ENCODE measurements at regions not wholly inside any gene's neighbourhood (a gene's known extent, or its start where the extent isn't known, plus 50 kb on each side); places are given as distances from the start of the nearest gene placed in this dataset.

GRCh38 chr20:48159145-48160008, 374.1 kb upstream of the SULF2 start:
- Mint-ChIP-seq H3K4me3 (ENCODE audit: low read depth) (no peak overlapping the region), H3K27ac (no peak overlapping the region), H3K4me1 (ENCODE audit: low read depth) (no peaks in the 10 kb centered on the region), H3K36me3 (ENCODE audit: insufficient read depth) (no peaks in the 10 kb centered on the region), H3K9me3 (ENCODE audit: low read depth) (no peaks in the 10 kb centered on the region), H3K27me3 (peaks cover 4% of the 10 kb centered on the region)
- no peak for DNase-seq (ENCODE audit: low spot score, unreplicated experiment)
- no peak for TF ChIP-seq CTCF (IDR thresholded peaks at IDR 0.05; ENCODE audit: unreplicated experiment)

DNA sequence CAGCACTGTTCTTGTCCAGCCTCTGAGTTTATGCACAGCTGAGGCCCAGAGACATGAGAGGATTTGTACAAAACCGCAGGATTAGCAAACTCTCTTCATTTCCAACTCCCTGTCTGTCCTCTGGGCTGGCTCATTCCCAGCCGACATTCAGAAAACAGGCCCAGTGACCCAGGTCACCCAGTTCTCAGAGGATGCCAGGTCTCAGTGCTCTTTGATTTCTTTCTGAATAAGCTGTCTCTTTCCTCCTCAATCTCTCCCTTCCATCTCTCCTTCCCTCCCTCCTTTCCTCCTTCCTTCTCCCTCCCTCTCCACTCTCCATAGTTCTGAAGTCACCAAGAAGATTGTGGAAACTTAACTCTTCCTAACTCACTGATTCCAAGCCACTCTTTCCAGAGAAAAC, 372.7 kb upstream of the SULF2 start:
- no peak for TF ChIP-seq CTCF (IDR thresholded peaks at IDR 0.05; ENCODE audit: unreplicated experiment)
- Mint-ChIP-seq H3K9me3 (ENCODE audit: low read depth) (no peaks in the 10 kb centered on the region), H3K4me1 (ENCODE audit: low read depth) (no peaks in the 10 kb centered on the region), H3K27ac (no peak overlapping the region), H3K27me3 (peaks cover 5% of the 10 kb centered on the region), H3K4me3 (ENCODE audit: low read depth) (no peak overlapping the region), H3K36me3 (ENCODE audit: insufficient read depth) (no peaks in the 10 kb centered on the region)
- DNase-seq (ENCODE audit: low spot score, unreplicated experiment) = no peak

DNA sequence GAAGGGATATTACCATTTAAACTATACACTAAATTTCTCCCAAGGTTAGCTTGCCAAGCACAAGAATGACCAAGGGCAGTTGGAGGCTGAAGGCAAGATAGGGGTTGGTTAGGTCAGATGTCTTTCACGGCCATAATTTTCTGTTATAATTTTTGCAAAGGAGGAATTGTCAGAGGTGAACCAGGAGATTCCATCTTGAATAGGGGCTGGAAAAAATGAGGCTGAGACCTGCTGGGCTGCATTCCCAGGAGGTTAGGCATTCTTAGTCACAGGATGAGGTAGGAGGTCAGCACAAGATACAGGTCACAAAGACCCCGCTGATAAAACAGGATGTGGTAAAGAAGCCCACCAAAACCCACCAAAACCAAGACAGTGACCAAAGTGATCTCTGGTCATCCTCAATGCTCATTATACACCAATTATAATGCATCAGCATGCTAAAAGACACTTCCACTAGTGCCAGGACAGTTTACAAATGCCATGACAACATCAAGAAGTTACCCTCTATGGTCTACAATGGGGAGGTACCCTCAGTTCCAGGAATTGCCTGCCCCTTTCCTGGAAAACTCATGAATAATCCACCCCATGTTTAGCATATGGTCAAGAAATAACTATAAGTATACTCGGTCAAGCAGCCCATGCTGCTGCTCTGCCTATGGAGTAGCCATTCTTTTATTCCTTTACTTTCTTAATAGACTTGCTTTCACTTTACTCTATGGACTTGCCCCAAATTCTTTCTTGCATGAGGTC, 371.8 kb upstream of the SULF2 start:
- no peak for TF ChIP-seq CTCF (IDR thresholded peaks at IDR 0.05; ENCODE audit: unreplicated experiment)
- no peaks in the 10 kb centered on the region for H3K4me1 Mint-ChIP-seq (ENCODE audit: low read depth)
- H3K27ac Mint-ChIP-seq = no peak overlapping the region
- no peak for DNase-seq (ENCODE audit: low spot score, unreplicated experiment)
- no peaks in the 10 kb centered on the region for H3K9me3 Mint-ChIP-seq (ENCODE audit: low read depth)
- H3K36me3 Mint-ChIP-seq (ENCODE audit: insufficient read depth) = no peaks in the 10 kb centered on the region
- no peak overlapping the region for H3K4me3 Mint-ChIP-seq (ENCODE audit: low read depth)
- peaks cover 5% of the 10 kb centered on the region for H3K27me3 Mint-ChIP-seq

DNA sequence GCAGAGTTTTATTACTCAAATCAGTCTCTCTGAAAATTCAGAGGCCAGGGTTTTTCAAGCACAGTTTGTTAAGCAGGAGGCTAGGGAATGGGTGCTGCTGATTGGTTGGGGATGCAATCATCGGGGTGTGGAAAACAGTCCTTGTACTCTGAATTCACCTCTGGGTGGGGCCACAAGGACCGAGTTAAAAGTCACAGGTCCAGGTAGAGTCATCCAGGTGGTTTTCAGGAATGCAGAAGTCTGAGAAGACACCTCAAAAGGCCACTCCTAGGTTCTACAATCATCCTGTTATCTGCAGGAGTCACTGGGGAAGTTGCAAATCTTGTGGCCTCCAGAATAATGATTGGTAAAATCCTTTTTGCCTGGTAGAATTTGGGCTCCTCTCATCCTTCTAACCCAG, 371.2 kb upstream of the SULF2 start:
- no peak for DNase-seq (ENCODE audit: low spot score, unreplicated experiment)
- peaks cover 8% of the 10 kb centered on the region for H3K27me3 Mint-ChIP-seq
- no peak overlapping the region for H3K27ac Mint-ChIP-seq
- H3K4me3 Mint-ChIP-seq (ENCODE audit: low read depth) = no peak overlapping the region
- no peaks in the 10 kb centered on the region for H3K4me1 Mint-ChIP-seq (ENCODE audit: low read depth)
- TF ChIP-seq CTCF (IDR thresholded peaks at IDR 0.05; ENCODE audit: unreplicated experiment) = no peak
- no peaks in the 10 kb centered on the region for H3K9me3 Mint-ChIP-seq (ENCODE audit: low read depth)
- H3K36me3 Mint-ChIP-seq (ENCODE audit: insufficient read depth) = no peaks in the 10 kb centered on the region

GRCh38 chr20:48155268-48155667, 370.0 kb upstream of the SULF2 start:
- peaks cover 10% of the 10 kb centered on the region for H3K27me3 Mint-ChIP-seq
- DNase-seq (ENCODE audit: low spot score, unreplicated experiment) = no peak
- H3K27ac Mint-ChIP-seq = no peak overlapping the region
- no peak overlapping the region for H3K4me3 Mint-ChIP-seq (ENCODE audit: low read depth)
- H3K4me1 Mint-ChIP-seq (ENCODE audit: low read depth) = no peaks in the 10 kb centered on the region
- H3K9me3 Mint-ChIP-seq (ENCODE audit: low read depth) = no peaks in the 10 kb centered on the region
- no peak for TF ChIP-seq CTCF (IDR thresholded peaks at IDR 0.05; ENCODE audit: unreplicated experiment)
- H3K36me3 Mint-ChIP-seq (ENCODE audit: insufficient read depth) = no peaks in the 10 kb centered on the region

Measured in progenitor cell of endocrine pancreas (in vitro differentiated cells).